GM19035 (cell line): ENCODE measurements at regions not wholly inside any gene's neighbourhood (a gene's known extent, or its start where the extent isn't known, plus 50 kb on each side); places are given as distances from the start of the nearest gene placed in this dataset.
"Not testable (repeated sequence)": the region's sequence is repeated elsewhere in the genome, so short reads cannot be mapped to it uniquely, and the experiment has no call there.

ENCODE experiments used
- ATAC-seq: cut with Tn5 transposase; IDR thresholded peaks from one replicate; pipeline ENCODE4 v1.9.1; 2021; ENCODE audit not compliant: unreplicated experiment

DNA sequence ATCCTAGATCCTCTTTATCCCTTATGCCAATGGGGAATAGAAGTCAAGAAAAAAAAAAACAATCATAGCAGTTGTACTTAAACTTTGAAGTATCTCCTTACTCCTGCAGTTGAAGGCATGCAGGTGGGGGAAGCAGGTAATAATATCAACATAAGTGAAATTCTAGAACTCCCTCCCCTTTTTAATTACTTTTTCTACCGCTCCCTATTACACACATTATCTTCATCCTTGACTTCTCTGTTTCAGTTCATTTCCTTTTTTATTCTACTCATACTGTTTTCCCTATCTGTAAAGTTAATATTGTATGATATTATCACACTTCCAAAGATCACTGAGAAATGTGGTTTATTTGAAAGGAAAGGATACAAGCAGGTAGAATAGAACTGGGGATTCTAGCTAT lies 962.0 kb downstream of the PLA2G4A start:
- no peak for ATAC-seq

DNA sequence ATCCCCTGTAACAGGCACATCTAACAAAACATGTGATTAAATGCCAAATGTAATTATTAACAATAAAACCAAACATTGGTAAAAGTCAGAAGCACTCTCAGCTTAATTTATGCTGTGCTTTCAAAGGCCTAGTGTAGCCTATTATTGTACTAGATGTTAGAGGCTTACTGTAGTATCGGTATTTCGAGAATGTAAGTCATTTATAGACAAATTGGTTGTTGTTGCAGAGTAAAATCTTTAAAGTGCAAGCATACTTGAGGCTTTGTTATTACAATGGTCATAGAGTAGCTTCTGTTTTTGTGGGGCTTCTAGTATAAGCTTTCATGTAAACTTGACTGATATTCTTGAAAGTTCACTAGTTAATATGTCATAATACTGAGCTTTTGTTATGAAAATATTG lies 965.8 kb downstream of the PLA2G4A start:
- no peak for ATAC-seq

DNA sequence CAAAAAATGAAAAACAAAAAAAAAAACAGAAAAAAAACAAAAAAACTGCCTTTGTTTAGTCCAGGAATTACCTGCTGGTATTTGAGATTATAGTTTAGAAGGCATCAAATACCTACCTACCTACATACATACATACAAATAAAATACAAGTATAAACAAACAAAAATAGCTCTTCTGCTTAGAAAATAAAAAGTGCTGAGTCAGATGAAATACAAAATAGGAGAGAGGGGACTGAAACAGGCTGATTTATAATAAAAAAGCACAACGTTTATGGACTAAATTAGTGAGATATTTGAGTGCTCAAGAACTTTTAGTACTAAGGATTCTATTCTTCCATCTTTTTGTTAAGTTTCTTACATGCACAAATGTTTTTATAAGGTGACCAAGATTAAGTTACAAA lies 980.8 kb downstream of the PLA2G4A start:
- no peak for ATAC-seq

DNA sequence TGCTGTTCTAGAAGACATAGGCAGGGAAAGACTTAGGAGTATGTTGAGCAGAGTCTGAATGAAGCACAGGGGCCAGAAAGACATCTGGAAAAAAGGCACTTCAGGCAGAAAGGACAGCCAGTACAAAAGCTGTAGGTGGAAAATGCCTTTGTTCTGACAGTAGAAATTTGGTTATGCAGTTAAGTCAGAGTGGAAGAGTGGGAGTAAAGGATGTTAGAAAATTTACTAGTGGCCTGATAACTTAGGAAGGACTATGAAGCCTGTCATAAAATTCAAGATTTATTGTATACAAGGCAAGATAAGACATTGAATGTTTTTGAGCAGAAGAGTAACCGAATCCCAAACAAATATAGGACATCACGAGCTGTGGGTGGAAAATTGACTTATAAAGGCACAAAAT lies 987.9 kb downstream of the PLA2G4A start:
- ATAC-seq: no peak

DNA sequence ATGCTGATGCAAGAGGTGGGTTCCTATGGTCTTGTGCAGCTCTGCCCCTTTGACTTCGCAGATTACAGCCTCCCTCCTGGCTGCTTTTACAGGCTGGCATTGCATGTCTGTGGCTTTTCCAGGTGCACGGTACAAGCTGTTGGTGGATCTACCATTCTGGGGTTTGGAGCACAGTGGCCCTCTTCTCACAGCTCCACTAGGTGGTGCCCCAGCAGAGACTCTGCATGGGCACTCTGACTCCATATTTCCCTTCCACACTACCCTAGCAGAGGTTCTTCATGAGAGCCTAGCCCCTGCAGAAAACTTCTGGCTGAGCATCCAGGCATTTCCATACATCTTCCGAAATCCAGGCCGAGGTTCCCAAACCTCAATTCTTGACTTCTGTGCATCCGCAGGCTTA lies 989.0 kb downstream of the PLA2G4A start:
- ATAC-seq: no peak

DNA sequence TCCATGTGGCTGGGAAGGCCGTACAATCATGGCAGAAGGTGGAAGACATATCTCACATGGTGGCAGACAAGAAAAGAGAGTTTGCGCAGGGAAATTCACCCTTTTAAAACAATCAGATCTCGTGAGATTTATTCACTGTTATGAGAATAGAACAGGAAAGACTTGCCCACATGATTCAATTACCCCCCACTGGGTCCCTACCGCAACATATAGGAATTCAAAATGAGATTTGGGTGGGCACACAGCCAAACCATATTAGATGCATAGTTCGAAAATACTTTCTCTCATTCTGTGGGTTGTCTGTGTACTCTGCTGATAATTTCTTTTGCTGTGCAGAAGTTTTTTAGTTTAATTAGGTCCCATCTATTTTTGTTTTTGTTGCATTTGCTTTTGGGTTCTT lies 990.3 kb downstream of the PLA2G4A start:
- no peak for ATAC-seq

DNA sequence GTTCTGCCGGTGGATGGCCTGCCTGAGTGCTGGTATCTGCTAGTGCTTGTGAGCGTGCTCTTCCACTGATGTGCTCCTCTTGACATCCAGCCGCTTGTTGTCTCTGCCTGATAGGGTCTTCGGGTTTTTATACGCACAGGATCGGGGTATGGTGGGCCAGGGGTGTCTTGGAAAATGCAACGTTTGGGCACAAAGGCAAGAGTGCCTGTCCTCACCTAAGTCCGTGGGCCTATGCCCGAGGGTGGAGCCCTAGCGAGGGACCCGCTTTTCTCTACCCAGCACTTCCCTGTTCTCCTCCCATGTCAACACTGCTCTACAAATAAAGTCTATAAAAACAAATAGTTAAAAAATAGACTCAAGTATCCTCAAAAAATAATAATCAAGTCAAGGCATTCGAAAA lies 1007.8 kb downstream of the PLA2G4A start:
- no peak for ATAC-seq

DNA sequence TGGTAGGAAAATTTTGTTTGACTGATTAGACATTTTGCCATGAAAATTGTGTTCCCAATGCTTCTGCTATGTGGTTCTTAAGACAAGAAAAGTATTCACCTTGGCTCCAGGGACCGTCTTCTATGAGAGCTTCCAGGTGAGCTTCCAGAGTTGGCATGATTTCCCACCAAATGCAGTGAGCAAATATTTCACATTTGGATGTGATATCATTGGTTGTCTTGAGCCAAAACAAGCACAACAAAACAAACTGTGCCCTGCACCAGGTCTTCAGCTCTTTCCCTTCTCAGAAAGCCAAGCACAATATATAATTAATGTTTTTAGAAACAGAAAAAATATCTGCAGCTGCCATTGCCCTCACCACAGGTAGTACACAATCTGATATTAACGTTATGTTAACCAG lies 1009.0 kb downstream of the PLA2G4A start:
- no peak for ATAC-seq

DNA sequence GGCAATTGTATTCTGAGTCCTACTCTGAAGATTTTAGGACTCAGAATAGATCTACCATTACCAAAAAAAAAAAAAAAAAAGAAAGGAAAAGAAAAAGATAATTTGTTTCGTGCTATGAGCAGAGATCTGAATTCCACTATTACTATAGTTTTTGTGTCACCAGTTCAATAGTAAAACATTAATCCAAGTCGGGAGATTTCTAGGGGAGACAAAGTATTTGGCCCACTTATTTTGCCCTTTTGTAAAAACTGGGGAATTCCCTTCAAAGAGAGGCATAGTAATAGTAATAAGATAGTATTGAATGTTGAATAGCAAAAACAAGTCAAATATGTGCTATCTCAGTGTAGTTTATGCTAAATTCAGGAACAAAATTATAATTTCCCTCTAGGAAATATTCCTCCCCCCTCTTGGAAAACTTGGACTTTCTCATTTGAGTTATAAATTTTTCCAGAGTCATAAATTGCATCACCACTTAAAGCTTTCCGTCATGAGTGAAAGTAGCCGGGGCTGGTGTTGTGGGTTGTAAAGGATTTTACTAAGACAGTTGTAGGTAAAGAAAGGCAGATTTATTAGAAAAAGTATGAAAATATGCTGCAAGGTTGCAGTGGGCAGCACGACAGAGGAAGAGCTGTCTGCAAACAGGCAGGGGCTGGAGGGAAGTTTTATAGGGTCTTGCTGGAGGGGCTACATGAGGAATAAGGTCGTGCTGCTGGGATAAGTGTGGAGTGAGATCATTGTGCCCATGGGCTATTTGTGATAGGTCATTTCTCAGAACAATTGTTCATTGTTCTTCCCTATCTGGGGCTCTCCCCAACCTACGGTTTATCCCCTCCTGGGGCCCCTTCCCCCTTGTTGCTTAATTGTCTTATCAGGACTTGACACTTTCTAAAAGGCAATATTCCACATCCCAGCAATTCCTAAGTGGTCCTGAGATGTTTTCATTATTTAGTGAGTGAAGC lies 1009.9 kb downstream of the PLA2G4A start:
- ATAC-seq: no peak

DNA sequence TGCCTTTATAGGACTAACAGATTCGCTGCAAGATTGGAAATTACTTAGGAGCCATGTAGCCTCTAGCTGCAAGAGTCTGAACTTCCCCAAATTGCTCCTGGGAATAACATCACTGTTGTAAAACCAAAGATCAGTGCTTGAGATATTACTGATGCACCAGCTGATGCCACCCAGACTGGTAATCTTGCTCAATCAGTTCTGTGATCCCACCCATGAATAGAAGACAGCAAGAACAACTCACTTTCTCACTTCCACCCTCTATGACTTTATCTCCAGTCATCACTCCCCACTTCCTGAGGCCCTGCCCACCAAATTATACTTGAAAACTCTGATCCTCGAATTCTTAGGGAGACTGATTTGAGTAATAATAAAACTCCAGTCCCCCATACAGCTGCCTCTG lies 1011.1 kb downstream of the PLA2G4A start:
- no peak for ATAC-seq

DNA sequence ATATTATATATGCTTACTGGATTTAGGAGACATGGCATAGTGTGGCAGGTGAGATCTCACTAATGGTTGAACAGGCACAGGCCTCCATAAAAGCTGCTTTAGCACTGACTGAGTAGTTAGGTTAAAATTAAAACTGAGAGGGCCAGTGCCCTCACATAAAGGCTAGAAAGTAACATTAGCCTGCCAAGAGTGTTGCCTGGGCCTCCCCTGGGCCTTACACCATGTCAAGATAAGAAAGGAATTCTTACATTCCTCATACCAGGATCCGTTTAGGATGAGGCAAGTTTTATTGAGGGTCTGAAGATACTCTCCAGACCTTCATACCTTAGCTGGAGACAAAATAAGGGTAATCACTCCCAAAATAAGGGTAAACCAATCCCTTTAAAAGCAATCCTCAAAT lies 1011.8 kb downstream of the PLA2G4A start:
- no peak for ATAC-seq

DNA sequence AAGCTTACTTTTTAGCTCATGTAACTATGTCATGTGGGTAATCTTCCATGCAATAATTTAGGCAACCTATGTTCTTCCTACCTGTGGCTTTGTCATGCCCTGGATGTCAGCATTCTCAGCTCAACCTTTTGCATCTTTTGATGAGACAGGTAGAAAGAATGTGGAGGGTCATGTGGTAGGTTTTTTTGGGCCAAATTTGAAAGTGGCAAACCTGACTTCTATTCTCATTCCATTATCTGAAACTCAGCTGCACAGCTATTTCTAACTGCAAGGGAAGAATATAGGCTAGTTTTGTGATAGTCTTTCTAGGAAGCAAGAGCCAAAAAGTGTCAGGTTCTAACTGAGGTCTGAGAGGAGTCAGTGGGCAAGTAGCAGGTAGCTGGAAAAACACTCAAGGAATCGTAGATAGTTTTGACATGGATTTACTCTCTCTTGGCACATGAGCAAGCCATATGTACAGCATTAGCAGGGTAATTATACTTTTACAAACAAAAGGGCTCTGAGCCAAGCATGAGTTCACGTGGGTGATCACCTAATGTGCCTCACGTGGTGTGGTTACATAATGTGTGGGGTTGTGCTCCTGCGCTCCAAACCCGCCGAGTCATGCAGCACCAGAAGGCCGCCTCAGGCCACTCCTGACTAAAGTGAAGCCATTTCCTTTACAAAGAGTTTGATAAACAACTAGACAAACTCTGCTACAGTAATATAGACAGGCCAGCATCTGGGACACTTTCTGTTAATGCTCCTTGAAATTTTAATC lies 1013.8 kb downstream of the PLA2G4A start:
- no peak for ATAC-seq

DNA sequence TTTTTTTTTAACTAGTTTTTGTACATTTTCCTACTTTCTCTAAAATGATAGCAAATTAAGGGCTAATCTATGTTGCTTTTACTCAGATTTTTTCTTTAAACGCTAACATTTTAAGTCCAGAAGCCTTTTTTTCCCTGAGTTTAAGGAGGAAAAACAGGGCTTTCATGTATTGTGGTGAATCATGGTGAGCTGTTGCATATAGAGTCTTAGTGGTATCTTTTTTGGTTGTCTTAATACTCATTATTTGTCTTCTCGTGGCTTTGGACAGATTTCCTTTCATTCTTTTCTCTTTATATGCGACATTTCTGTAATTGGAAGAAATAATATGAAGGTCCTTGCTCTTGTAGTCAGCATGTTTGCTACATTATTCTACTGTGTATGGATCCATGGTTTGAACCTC lies 1015.6 kb downstream of the PLA2G4A start:
- ATAC-seq: no peak

DNA sequence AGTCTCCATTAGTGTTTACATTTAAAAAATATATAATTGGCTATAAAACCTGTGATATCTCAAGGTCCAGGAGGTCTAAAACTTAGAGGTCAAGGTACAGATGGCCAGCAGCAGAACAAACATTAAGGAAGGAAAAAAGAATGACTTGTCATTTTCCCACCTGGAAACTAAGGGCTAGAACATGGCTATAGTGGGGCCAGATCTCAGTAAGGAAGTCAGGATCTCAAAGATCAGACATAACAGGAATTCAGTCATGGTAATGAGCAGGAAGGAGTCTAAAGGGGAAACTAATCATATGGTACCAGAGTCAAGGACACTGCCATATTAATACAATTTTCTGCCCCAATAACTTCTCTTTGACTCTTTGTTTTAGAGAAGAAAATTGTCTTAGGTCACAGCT lies 1018.8 kb downstream of the PLA2G4A start:
- no peak for ATAC-seq

DNA sequence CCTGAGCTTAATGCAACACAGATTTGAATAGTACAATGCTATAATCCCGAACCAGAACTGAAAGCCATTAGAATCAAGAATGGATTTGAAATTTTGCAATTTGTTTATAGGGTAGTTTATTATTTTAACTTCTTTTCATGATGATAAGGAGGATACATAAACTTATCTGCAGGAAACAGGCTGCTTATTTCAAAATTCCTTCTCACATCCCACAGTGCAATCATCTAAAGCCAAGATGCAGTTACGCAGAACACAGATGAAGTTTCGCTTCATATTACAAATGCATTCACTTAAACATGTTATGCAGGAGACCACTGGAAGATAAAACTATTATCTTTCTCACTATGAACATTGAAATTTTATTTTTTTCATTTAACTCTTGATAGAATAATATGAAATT lies 1019.6 kb downstream of the PLA2G4A start:
- ATAC-seq: no peak

DNA sequence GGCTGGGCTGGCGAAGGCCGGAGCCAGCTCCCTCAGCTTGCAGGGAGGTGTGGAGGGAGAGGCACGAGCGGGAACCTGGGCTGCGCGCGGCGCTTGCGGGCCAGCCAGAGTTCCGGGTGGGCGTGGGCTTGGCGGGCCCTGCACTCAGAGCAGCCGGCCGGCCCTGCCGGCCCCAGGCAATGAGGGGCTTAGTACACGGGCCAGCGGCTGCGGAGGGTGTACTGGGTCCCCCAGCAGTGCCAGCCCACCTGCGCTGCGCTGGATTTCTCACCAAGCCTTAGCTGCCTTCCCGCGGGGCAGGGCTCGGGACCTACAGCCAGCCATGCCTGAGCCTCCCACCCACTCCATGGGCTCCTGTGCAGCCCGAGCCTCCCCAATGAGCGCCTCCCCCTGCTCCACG lies 1021.4 kb downstream of the PLA2G4A start:
- not testable (repeated sequence) for ATAC-seq

DNA sequence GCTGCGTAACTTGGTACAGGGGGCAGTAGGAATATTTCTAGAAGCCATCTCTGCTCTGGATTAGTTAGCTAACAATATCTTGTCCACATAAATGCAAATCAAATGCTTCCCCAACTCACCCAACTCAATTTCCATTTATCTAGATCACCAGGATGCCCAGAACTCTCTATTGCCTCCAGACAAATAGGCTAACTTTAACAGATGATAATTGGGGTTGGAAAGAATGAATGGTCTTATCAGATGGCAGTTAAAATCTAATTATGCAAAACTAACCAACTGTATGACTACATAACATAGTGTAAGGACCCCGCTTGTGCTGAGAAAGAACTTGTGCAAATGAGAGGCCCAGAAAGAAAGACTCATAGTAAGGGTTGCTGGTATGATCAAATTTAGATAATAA lies 1024.8 kb downstream of the PLA2G4A start:
- ATAC-seq: no peak

DNA sequence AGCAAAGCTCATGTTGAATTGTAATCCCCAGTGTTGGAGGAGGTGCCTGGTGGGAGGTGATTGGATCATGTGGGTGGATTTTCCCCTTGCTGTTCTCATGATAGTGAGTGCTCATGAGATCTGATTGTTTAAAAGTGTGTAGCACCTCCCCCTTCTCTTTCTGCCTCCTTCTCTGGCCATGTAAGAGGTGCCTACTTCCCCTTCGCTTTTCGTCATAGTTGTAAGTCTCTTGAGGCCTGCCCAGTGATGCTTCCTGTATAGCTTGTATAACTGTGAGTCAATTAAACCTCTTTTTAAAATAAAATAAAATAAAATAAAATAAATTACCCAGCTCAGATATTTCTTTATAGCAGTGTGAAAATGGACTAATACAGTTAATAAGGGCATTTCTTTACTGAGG lies 1025.7 kb downstream of the PLA2G4A start:
- no peak for ATAC-seq

DNA sequence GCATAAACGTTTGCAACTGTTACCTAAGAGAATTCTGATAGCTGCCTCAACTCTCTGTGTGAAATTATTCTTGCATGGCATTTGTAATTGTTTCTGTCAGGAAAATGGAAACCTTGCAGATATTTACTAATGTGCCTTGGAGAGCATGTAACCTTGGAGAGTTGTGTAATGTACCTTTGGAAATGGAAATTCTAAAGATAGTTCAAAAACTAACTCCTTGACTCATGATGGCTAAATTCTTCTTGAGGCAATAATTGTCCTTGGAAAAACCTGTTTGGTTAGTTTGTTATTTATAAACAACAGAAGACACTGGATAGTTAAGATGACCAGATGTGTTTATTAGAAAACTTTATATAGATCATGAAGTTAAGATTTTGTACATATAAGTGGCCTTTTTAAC lies 1033.8 kb downstream of the PLA2G4A start:
- no peak for ATAC-seq

DNA sequence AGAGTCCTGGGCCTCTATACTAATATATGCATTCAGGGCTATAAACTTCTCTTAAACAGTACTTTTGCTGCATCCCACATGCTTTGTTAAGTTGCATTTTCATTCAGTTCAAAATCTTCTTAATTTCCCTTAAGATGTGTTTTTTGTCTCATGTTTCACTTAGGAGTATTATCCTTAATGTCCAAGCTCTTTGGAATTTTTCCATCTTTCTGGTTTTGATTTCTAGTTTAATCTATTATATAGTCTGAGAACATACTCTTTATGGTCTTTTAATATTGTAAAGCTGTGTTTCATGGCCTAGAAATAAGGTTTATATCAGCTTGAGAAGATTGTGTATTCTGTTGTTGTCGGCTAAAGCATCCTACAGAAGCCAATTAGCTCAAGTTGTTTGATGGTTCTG lies 1041.8 kb downstream of the PLA2G4A start:
- no peak for ATAC-seq

DNA sequence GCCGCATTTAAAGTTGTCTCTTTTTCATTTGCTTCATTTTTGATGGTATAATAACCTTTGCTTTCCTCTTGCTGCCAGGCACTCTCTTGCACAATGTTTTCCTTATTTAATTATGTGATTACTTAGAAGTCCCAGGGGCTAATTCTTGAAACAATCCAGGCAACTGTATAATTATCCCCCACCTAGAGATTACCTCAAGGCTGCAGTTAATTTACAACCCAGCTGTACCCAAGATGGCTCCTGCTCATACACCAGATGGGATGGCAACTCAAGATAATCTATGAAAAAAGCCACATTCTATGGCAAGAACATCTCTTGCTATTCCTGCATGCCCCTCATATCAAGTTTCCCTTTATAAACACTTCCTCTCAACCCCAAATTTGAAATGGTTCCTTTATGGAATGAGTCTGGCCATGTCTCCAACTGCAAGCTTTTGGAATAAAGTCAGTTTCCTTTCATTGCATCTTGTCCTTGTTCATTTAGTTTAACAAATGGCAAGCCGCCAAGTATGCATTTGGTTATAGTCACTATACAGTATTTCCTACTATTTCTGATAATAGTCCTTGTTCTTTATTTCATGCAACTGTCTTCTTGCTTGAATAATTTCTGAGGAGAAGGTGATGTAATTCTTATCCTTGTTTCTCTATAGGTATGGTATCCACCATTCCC lies 1042.6 kb downstream of the PLA2G4A start:
- ATAC-seq: no peak

DNA sequence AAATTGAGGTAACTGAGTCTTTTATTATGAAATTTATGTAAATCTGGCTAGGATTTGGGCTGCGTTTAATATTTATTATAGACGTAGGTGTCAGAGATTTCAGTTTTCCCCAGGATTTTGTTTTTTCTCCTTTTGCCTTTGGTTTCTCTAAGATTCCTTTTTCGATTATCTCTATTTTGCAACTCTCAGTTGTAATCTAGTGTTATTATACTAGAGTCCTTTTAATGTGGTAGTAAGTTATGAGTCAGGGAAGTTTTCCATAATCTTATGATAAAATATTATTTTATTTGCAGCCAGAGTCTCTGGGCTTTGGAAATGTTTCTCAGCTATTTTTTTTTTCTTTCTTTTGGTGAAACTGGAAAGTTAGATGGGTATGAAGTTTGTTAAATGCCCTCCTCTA lies 1043.8 kb downstream of the PLA2G4A start:
- no peak for ATAC-seq
